DOHH2 (cell line): ENCODE measurements at regions not wholly inside any gene's neighbourhood (a gene's known extent, or its start where the extent isn't known, plus 50 kb on each side); places are given as distances from the start of the nearest gene placed in this dataset.

ENCODE experiments used
- H3F3A ChIP-seq: fragments of 200-600 bp; sonication (generic), shearing (Covaris generic); 2 replicates; pipeline ENCODE4 v1.6.0; 2016; ENCODE audit warnings: antibody characterized with exemption, mild to moderate bottlenecking; ENCODE audit not compliant: control insufficient read depth, insufficient read depth
- H3K27ac ChIP-seq: fragments of 200-600 bp; sonication (generic); 2 replicates; pipeline ENCODE4 v1.5.1; 2014; ENCODE audit warnings: low read depth, mild to moderate bottlenecking, low read length, moderate library complexity
- H3K27me3 ChIP-seq: fragments of 200-600 bp; sonication (generic); 2 replicates; pipeline ENCODE4 v1.6.1; 2014; ENCODE audit warnings: mild to moderate bottlenecking, low read length, mixed read lengths; ENCODE audit not compliant: control insufficient read depth
- H3K36me3 ChIP-seq: fragments of 200-600 bp; sonication (generic); 2 replicates; pipeline ENCODE4 v1.6.1; 2014; ENCODE audit warnings: mild to moderate bottlenecking, low read length, moderate library complexity, mixed read lengths; ENCODE audit not compliant: control insufficient read depth
- H3K4me1 ChIP-seq: fragments of 200-600 bp; sonication (generic); 2 replicates; pipeline ENCODE4 v1.6.1; 2014; ENCODE audit warnings: mild to moderate bottlenecking, low read length, mixed read lengths; ENCODE audit not compliant: control insufficient read depth
- H3K4me2 ChIP-seq: fragments of 200-600 bp; sonication (generic); 2 replicates; pipeline ENCODE4 v1.6.0; 2014; ENCODE audit warnings: mild to moderate bottlenecking, low read length, moderate library complexity
- H3K4me3 ChIP-seq: fragments of 200-600 bp; sonication (generic); 2 replicates; pipeline ENCODE4 v1.5.1; 2014; ENCODE audit warnings: mild to moderate bottlenecking, low read length, mixed read lengths
- H3K79me2 ChIP-seq: fragments of 200-600 bp; sonication (generic); 2 replicates; pipeline ENCODE4 v1.6.1; 2014; ENCODE audit warnings: mild to moderate bottlenecking, low read length, mixed read lengths; ENCODE audit not compliant: control insufficient read depth
- H3K9me2 ChIP-seq: fragments of 200-600 bp; sonication (generic); replicated peaks from 2 replicates; pipeline ENCODE4 v1.6.1; 2014; ENCODE audit warnings: mild to moderate bottlenecking, low read length, mixed read lengths; ENCODE audit not compliant: control insufficient read depth
- H3K9me3 ChIP-seq: fragments of 200-600 bp; sonication (generic); 2 replicates; pipeline ENCODE4 v1.6.1; 2014; ENCODE audit warnings: antibody characterized with exemption, low read length, mixed read lengths; ENCODE audit not compliant: control insufficient read depth, insufficient read depth
- H4K20me1 ChIP-seq: fragments of 200-600 bp; sonication (generic); 2 replicates; pipeline ENCODE4 v1.6.0; 2014; ENCODE audit warnings: low read depth, mild to moderate bottlenecking, antibody characterized with exemption, low read length, moderate library complexity; ENCODE audit not compliant: control insufficient read depth, insufficient read depth
- EZH2phosphoT487 ChIP-seq: fragments of 200-600 bp; sonication (generic); IDR thresholded peaks from 2 replicates; pipeline ENCODE4 v1.6.1; 2017; ENCODE audit warnings: borderline replicate concordance, mild to moderate bottlenecking, antibody characterized with exemption, low read length, moderate library complexity, mixed read lengths
- TF ChIP-seq, protein P1 (sequence below): fragments of 200-600 bp; sonication (generic); IDR thresholded peaks from one replicate; pipeline ENCODE4 v1.5.1; 2014; ENCODE audit warnings: antibody characterized with exemption, mild to moderate bottlenecking, low read depth, low read length; ENCODE audit not compliant: poor library complexity, severe bottlenecking

DNA sequence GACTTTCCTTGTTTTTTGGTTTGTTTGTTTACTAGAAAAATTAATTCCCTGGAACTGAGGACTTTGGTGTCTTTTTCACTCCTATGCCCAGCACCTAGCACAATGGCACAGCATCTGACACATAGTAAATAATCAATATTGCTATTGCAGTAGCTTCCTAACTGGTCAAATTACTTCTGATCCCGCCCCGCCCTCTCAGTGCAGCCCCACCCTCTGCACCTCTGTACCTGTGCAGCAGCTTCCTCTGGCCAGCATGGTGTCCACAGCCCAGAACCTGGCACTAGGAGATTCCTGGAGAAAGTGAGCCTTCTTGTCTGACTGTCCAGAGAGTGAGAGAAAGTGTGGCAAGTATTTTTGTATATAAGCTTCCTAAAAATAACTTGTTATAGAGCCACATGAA is 343.2 kb downstream of the ZNF608 start:
- peaks cover 33% of the 10 kb centered on the region for H3K4me1 ChIP-seq
- no peaks in the 10 kb centered on the region for H3K36me3 ChIP-seq
- H3K4me2 ChIP-seq = no peak overlapping the region
- TF ChIP-seq, protein P1, sequence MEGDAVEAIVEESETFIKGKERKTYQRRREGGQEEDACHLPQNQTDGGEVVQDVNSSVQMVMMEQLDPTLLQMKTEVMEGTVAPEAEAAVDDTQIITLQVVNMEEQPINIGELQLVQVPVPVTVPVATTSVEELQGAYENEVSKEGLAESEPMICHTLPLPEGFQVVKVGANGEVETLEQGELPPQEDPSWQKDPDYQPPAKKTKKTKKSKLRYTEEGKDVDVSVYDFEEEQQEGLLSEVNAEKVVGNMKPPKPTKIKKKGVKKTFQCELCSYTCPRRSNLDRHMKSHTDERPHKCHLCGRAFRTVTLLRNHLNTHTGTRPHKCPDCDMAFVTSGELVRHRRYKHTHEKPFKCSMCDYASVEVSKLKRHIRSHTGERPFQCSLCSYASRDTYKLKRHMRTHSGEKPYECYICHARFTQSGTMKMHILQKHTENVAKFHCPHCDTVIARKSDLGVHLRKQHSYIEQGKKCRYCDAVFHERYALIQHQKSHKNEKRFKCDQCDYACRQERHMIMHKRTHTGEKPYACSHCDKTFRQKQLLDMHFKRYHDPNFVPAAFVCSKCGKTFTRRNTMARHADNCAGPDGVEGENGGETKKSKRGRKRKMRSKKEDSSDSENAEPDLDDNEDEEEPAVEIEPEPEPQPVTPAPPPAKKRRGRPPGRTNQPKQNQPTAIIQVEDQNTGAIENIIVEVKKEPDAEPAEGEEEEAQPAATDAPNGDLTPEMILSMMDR = no peak
- no peak for TF ChIP-seq EZH2phosphoT487
- no peaks in the 10 kb centered on the region for H3K27me3 ChIP-seq
- no peaks in the 10 kb centered on the region for H3K9me3 ChIP-seq
- no peaks in the 10 kb centered on the region for H3K79me2 ChIP-seq
- no peaks in the 10 kb centered on the region for H4K20me1 ChIP-seq
- H3K27ac ChIP-seq = no peak overlapping the region
- no peaks in the 10 kb centered on the region for H3F3A ChIP-seq
- H3K9me2 ChIP-seq = no peaks in the 10 kb centered on the region
- H3K4me3 ChIP-seq = no peak overlapping the region

DNA sequence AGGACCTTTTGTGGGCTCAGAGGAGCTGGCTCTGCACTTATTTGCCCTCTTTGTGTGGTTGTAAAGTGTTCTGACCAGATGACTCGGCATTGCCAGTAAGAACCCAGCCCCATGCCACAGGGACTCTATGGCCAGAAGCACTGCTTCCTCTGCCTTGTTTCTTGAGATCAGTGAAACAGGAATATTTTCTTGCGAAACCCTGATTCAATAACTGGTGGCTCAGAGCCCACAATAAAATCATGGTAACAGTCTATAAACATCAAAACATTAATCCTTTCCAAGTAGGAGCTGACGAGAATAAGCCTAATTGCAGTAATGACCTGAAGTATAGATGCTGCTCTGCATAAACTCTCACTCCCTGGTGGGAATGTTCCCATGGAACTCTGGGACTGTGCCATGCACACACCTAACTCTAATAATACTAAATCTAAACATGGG is 344.3 kb downstream of the ZNF608 start:
- TF ChIP-seq, protein P1 = no peak
- no peak for TF ChIP-seq EZH2phosphoT487
- Histone ChIP-seq H3K4me2 (no peak overlapping the region), H3K4me1 (peaks cover 38% of the 10 kb centered on the region), H3K9me3 (no peaks in the 10 kb centered on the region), H3K9me2 (no peaks in the 10 kb centered on the region), H3K27ac (no peak overlapping the region), H3F3A (no peaks in the 10 kb centered on the region), H3K27me3 (no peaks in the 10 kb centered on the region), H3K36me3 (no peaks in the 10 kb centered on the region), H3K4me3 (no peak overlapping the region), H4K20me1 (no peaks in the 10 kb centered on the region), H3K79me2 (no peaks in the 10 kb centered on the region)

DNA sequence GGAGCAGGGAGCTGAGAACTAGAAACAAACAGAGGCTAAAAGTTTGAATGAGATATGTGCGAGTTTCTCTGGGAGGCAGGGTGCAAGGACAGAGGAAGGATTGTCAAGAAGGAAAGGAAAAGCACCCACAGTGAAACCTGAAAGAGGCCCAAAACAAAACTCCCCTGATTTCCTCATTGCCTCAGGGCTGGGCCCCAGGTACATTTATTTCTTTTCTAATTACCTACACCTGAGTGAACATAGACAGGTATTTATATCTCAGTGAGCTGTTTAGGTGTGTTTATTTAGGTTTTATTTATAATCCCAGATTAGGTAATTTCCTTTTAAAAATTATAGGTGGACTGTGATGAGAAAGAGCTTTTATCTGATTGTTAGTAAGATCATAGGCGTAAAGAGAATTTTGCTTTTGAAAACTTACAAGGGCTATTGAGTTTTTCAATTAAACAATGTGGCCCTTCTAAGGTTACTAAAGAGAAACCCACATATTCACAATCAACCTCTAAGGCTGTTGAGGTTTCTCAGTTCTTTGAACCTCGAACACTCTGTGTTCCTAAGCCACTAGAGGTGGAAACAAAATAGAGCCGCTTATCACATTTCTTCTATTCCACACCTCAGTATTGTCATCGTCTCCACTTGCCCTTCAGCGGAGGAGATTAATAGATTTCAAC is 344.8 kb downstream of the ZNF608 start:
- Histone ChIP-seq H3F3A (no peaks in the 10 kb centered on the region), H4K20me1 (no peaks in the 10 kb centered on the region), H3K4me1 (peaks cover 38% of the 10 kb centered on the region), H3K9me2 (no peaks in the 10 kb centered on the region), H3K4me3 (no peak overlapping the region), H3K27me3 (no peaks in the 10 kb centered on the region), H3K9me3 (no peaks in the 10 kb centered on the region), H3K79me2 (no peaks in the 10 kb centered on the region), H3K36me3 (no peaks in the 10 kb centered on the region), H3K4me2 (no peak overlapping the region), H3K27ac (no peak overlapping the region)
- TF ChIP-seq, protein P1 = no peak
- no peak for TF ChIP-seq EZH2phosphoT487
